Epithelial cell of esophagus (primary cell): ENCODE measurements at regions not wholly inside any gene's neighbourhood (a gene's known extent, or its start where the extent isn't known, plus 50 kb on each side); places are given as distances from the start of the nearest gene placed in this dataset.

Experiments used
- DNase-seq: peaks from one replicate; pipeline ENCODE4 v3.0.0; 2010; ENCODE audit warnings: low read depth
- H3K4me3 ChIP-seq: 2 replicates; pipeline ENCODE4 v1.5.1; 2011; ENCODE audit warnings: mild to moderate bottlenecking, low read length, control low read depth
- TF ChIP-seq, protein P1 (sequence below): IDR thresholded peaks from 2 replicates; pipeline ENCODE4 v1.5.1; 2011; ENCODE audit warnings: low read depth, mild to moderate bottlenecking, low read length, control low read depth, inconsistent platforms; ENCODE audit not compliant: insufficient read depth; ENCODE audit errors: missing control alignments

- DNase-seq, result no peak
- TF ChIP-seq, protein P1, sequence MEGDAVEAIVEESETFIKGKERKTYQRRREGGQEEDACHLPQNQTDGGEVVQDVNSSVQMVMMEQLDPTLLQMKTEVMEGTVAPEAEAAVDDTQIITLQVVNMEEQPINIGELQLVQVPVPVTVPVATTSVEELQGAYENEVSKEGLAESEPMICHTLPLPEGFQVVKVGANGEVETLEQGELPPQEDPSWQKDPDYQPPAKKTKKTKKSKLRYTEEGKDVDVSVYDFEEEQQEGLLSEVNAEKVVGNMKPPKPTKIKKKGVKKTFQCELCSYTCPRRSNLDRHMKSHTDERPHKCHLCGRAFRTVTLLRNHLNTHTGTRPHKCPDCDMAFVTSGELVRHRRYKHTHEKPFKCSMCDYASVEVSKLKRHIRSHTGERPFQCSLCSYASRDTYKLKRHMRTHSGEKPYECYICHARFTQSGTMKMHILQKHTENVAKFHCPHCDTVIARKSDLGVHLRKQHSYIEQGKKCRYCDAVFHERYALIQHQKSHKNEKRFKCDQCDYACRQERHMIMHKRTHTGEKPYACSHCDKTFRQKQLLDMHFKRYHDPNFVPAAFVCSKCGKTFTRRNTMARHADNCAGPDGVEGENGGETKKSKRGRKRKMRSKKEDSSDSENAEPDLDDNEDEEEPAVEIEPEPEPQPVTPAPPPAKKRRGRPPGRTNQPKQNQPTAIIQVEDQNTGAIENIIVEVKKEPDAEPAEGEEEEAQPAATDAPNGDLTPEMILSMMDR, result no peak
Observed at GRCh38 chr16:65775829-65776228, 590.7 kb upstream of the CDH5 start.

GRCh38 chr16:65774350-65774749, 592.1 kb upstream of the CDH5 start:
- TF ChIP-seq, protein P1, result no peak
- no peak overlapping the region for H3K4me3 ChIP-seq
- no peak for DNase-seq

More at GRCh38 chr16:65775829-65776228, 590.7 kb upstream of the CDH5 start:
- no peak overlapping the region for H3K4me3 ChIP-seq

- DNase-seq, result no peak
- TF ChIP-seq, protein P1, result no peak
Observed at GRCh38 chr16:65773301-65773874, 593.1 kb upstream of the CDH5 start.

GRCh38 chr16:65772134-65772732, 594.3 kb upstream of the CDH5 start:
- no peak overlapping the region for H3K4me3 ChIP-seq
- TF ChIP-seq, protein P1, result no peak

More at GRCh38 chr16:65773301-65773874, 593.1 kb upstream of the CDH5 start:
- no peak overlapping the region for H3K4me3 ChIP-seq

GRCh38 chr16:65771707-65772106, 594.8 kb upstream of the CDH5 start:
- DNase-seq, result no peak
- TF ChIP-seq, protein P1, result no peak
- no peak overlapping the region for H3K4me3 ChIP-seq

More at GRCh38 chr16:65772134-65772732, 594.3 kb upstream of the CDH5 start:
- DNase-seq, result no peak

DNA sequence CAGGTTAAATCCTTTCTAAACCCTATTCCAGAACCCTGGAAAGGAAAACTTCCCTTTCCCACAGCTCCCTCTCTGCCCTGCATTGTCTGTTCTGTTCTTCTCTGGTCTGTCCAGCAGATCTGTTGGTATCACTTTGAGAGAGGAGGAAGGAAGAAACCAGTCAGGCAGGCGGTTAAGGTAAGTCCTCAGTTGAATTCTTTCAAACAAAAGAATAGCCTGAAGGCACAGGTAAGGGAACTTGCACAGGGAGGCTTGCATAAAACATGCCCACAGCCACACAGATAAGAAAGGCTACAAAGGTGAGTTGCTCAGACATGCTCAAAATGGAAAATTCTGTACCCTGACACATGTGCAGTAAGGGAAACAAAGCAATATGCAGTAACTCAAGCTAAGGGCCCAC, 595.7 kb upstream of the CDH5 start:
- peak; percentile 28 for DNase-seq
- TF ChIP-seq, protein P1, result no peak
- no peak overlapping the region for H3K4me3 ChIP-seq
